IMR-90 (cell line): ENCODE measurements at regions not wholly inside any gene's neighbourhood (a gene's known extent, or its start where the extent isn't known, plus 50 kb on each side); places are given as distances from the start of the nearest gene placed in this dataset.

Experiments
- ATAC-seq: fragments of 200-7000 bp; cut with Tn5 transposase; 2 replicates; pipeline ENCODE4 v1.9.1; 2020; ENCODE audit warnings: low read depth, mild to moderate bottlenecking, moderate library complexity
- BruUV-seq: library from RNA; stranded (reverse); fragments of 400-500 nt; replicated peaks from 2 replicates; lab custom pipeline; 2021; lab: Mats Ljungman, UMichigan
- CTCF ChIA-PET: fragments of 300-600 bp; formaldehyde crosslinking; extraction: SDS; loops from one replicate; lab custom pipeline; 2021; ENCODE audit warnings: antibody characterized with exemption; lab: Yijun Ruan, JAX
- POLR2A ChIA-PET: fragments of 300-600 bp; sonication (Branson Sonifier 250); formaldehyde crosslinking; loops from one replicate; lab custom pipeline; 2022; ENCODE audit warnings: antibody characterized with exemption; ENCODE audit not compliant: unreplicated experiment; lab: Charles Lee
- DNase-seq: peaks from one replicate; pipeline ENCODE4 v3.0.0; 2013
- H2AFZ ChIP-seq: replicated peaks from 2 replicates; pipeline ENCODE3; 2013; ENCODE audit warnings: low read length, mild to moderate bottlenecking; ENCODE audit not compliant: poor library complexity
- H2AK5ac ChIP-seq: 2 replicates; pipeline ENCODE4 v1.6.1; 2013; ENCODE audit warnings: low read depth, low read length, inconsistent platforms
- H2AK9ac ChIP-seq: replicated peaks from 2 replicates; pipeline ENCODE3; 2013; ENCODE audit warnings: mild to moderate bottlenecking, low read depth, low read length, moderate library complexity; ENCODE audit not compliant: poor library complexity
- H2BK120ac ChIP-seq: 2 replicates; pipeline ENCODE4 v1.6.1; 2013; ENCODE audit warnings: low read depth, low read length, inconsistent platforms
- H2BK15ac ChIP-seq: 3 replicates; pipeline ENCODE4 v1.6.1; 2013; ENCODE audit warnings: low read depth, low read length, inconsistent platforms
- H2BK20ac ChIP-seq: 2 replicates; pipeline ENCODE4 v1.6.1; 2013; ENCODE audit warnings: low read depth, mild to moderate bottlenecking, inconsistent platforms, low read length, moderate library complexity
- H2BK5ac ChIP-seq: 2 replicates; pipeline ENCODE4 v1.6.1; 2013; ENCODE audit warnings: mild to moderate bottlenecking, low read depth, low read length, inconsistent platforms; ENCODE audit not compliant: poor library complexity, severe bottlenecking
- H3K14ac ChIP-seq: replicated peaks from 2 replicates; pipeline ENCODE4 v1.6.1; 2013; ENCODE audit warnings: low read depth, low read length, inconsistent platforms
- H3K18ac ChIP-seq: 2 replicates; pipeline ENCODE4 v1.6.1; 2013; ENCODE audit warnings: low read depth, low read length, control low read depth
- H3K23ac ChIP-seq: 2 replicates; pipeline ENCODE4 v1.6.1; 2013; ENCODE audit warnings: low read depth, low read length, inconsistent platforms
- H3K27ac ChIP-seq: 2 replicates; pipeline ENCODE4 v1.5.1; 2013; ENCODE audit warnings: mild to moderate bottlenecking, control low read depth, low read length; ENCODE audit not compliant: insufficient read depth
- H3K27me3 ChIP-seq: 2 replicates; pipeline ENCODE4 v1.6.1; 2013; ENCODE audit warnings: low read length; ENCODE audit not compliant: control insufficient read depth, insufficient read depth
- H3K36me3 ChIP-seq: 2 replicates; pipeline ENCODE4 v1.6.1; 2013; ENCODE audit warnings: low read length, mixed read lengths; ENCODE audit not compliant: control insufficient read depth, insufficient read depth
- H3K4ac ChIP-seq: 2 replicates; pipeline ENCODE4 v1.6.1; 2013; ENCODE audit warnings: low read depth, low read length, inconsistent platforms
- H3K4me1 ChIP-seq: 2 replicates; pipeline ENCODE4 v1.6.1; 2013; ENCODE audit warnings: low read length, mixed read lengths; ENCODE audit not compliant: control insufficient read depth, insufficient read depth
- H3K4me2 ChIP-seq: 2 replicates; pipeline ENCODE4 v1.6.1; 2013; ENCODE audit warnings: low read depth, mild to moderate bottlenecking, control low read depth, low read length, moderate library complexity
- H3K4me3 ChIP-seq: 2 replicates; pipeline ENCODE4 v1.5.1; 2013; ENCODE audit warnings: low read depth, mild to moderate bottlenecking, control low read depth, low read length, moderate library complexity; ENCODE audit not compliant: insufficient read depth
- H3K56ac ChIP-seq: 2 replicates; pipeline ENCODE4 v1.6.1; 2013; ENCODE audit warnings: low read length, inconsistent platforms; ENCODE audit not compliant: insufficient read depth; ENCODE audit errors: extremely low read depth
- H3K79me1 ChIP-seq, 2 experiments: 2 replicates each; pipeline ENCODE4 v1.6.1; 2013; ENCODE audit warnings: low read length in 2 of 2, inconsistent platforms in 1 of 2, low read depth in 1 of 2
- H3K9ac ChIP-seq: 2 replicates; pipeline ENCODE4 v1.6.1; 2013; ENCODE audit warnings: low read depth, low read length, control low read depth
- H3K9me1 ChIP-seq: 2 replicates; pipeline ENCODE4 v1.6.1; 2013; ENCODE audit warnings: low read length, inconsistent platforms; ENCODE audit not compliant: insufficient read depth
- H3K9me3 ChIP-seq: 2 replicates; pipeline ENCODE4 v1.6.1; 2013; ENCODE audit warnings: low read length; ENCODE audit not compliant: control insufficient read depth, insufficient read depth
- H4K20me1 ChIP-seq: 2 replicates; pipeline ENCODE4 v1.6.1; 2013; ENCODE audit warnings: low read length, inconsistent platforms; ENCODE audit not compliant: insufficient read depth
- H4K5ac ChIP-seq: 2 replicates; pipeline ENCODE4 v1.6.1; 2013; ENCODE audit warnings: mild to moderate bottlenecking, low read depth, low read length, control low read depth
- H4K8ac ChIP-seq, 2 experiments: 2 replicates each; pipeline ENCODE4 v1.6.1; 2013; ENCODE audit warnings: low read depth in 2 of 2, low read length in 2 of 2, control low read depth in 1 of 2, inconsistent platforms in 1 of 2
- H4K91ac ChIP-seq: 2 replicates; pipeline ENCODE4 v1.6.1; 2013; ENCODE audit warnings: low read depth, low read length, inconsistent platforms; ENCODE audit not compliant: insufficient read depth
- BHLHE40 ChIP-seq: fragments of 150-350 bp; IDR thresholded peaks from 2 replicates; pipeline ENCODE4 v1.6.1; 2016; ENCODE audit warnings: mild to moderate bottlenecking, low read depth, low read length
- MAFK ChIP-seq: IDR thresholded peaks from 2 replicates; pipeline ENCODE4 v1.6.1; 2012; ENCODE audit warnings: low read depth, low read length, improper control_type of control experiment
- WGBS, 2 experiments: methylation state at CpG; one replicate each; pipeline versions ENCODE4 v1.1.5 to v1.1.7; 2013; ENCODE audit warnings: missing lambda C conversion rate in 2 of 2; ENCODE audit not compliant: insufficient read length in 1 of 2; ENCODE audit errors: extremely low coverage in 2 of 2; 5-methylcytosine and 5-hydroxymethylcytosine counted together
- dilution Hi-C: fragments of 300-500 bp; cut with HindIII; formaldehyde crosslinking; loops from one replicate; pipeline ENCODE4 v1.14.3; 2018; ENCODE audit warnings: low sequenced_read_pairs; ENCODE audit not compliant: unreplicated experiment
- in situ Hi-C: fragments of 300-500 bp; cut with MboI; formaldehyde crosslinking; loops from 3 replicates; pipeline ENCODE4 v1.14.3; 2019; ENCODE audit warnings: low sequenced_read_pairs, inconsistent platforms, mixed read lengths
- intact Hi-C: fragments of 100-400 bp; cut with micrococcal nuclease; formaldehyde crosslinking; loops from 2 replicates; pipeline ENCODE4 v1.10.0; 2022

DNA sequence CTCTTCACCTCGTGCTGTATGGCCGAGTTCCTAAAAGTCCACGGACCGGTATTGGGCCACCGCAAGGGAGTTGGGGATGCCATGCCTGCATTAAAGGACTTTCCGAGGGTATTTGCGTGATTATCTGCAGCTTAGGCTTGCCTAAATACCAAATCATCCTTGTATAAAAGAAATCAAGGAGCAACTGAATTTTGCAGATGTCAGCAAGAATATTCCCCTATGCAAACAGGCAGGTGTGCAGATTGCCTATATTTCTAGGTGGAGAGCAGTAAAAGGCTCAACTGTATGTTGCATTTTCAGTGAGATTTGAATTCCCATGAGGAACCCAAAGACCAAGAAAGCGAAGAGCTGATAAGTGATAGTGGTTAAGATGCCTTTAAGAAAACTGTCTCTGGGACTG, 452.3 kb downstream of the CDH11 start:
- no TSS peak for BruUV-seq
- Histone ChIP-seq H4K91ac (no peak overlapping the region), H3K27me3 (no peaks in the 10 kb centered on the region; the same call in 1 of the 2 replicates), H2BK120ac (no peak overlapping the region), H3K18ac (no peak overlapping the region), H3K9ac (no peak overlapping the region), H2AFZ (no peak overlapping the region), H3K4ac (no peak overlapping the region), H2BK5ac (no peak overlapping the region), H3K36me3 (no peaks in the 10 kb centered on the region), H3K56ac (no peak overlapping the region), H3K9me1 (no peaks in the 10 kb centered on the region), H4K20me1 (no peaks in the 10 kb centered on the region), H3K4me3 (no peak overlapping the region), H4K5ac (no peak overlapping the region), H3K14ac (no peak overlapping the region), H2AK9ac (no peak overlapping the region), H3K4me1 (no peaks in the 10 kb centered on the region), H3K23ac (no peak overlapping the region), H2AK5ac (no peak overlapping the region), H2BK15ac (no peak overlapping the region), H3K4me2 (no peak overlapping the region), H3K79me1 (no peaks in the 10 kb centered on the region), H4K8ac (no peak overlapping the region), H3K27ac (no peak overlapping the region), H2BK20ac (no peak overlapping the region), H3K9me3 (no peaks in the 10 kb centered on the region)
- DNase-seq (no peak), ATAC-seq (no peak)
- ChIA-PET CTCF (no interaction called here), POLR2A (interaction anchor here (0.6 kb wide), 1 partner anchor 423 kb away, joined by 3 read pairs; no protein-coding TSS in a partner anchor)
- dilution Hi-C loops, result no loop called here
- TF ChIP-seq MAFK (peak; percentile 74), BHLHE40 (no peak)
- WGBS, 2 experiments, result no CpG with 5 or more reads among the region's 8 CpGs
- intact Hi-C loops, result no loop called here
- in situ Hi-C loops, result no loop called here
